ENCODE measurements at regions not wholly inside any gene's neighbourhood (a gene's known extent, or its start where the extent isn't known, plus 50 kb on each side); places are given as distances from the start of the nearest gene placed in this dataset.

DNA sequence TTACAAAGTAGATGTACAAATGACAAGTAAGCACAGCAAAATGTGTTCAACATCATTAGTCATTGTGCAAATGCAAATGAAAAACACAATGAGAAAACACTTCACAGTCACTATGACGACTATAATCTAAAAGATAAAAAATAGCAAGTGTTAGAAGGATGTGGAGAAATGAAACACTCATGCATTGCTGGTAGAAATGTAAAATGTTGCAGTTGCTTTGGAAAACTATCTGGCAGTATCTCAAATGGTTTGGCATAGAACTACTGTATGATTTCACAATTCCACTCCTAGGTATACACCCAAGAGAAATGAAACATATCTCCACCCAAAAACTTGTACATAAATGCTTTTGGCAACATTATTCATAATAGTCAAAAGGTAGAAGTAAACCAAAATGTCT, 459.7 kb upstream of the TRAM1L1 start:
- TF ChIP-seq POLR2A (IDR thresholded peaks at IDR 0.05): no peak
- TF ChIP-seq, protein P1, sequence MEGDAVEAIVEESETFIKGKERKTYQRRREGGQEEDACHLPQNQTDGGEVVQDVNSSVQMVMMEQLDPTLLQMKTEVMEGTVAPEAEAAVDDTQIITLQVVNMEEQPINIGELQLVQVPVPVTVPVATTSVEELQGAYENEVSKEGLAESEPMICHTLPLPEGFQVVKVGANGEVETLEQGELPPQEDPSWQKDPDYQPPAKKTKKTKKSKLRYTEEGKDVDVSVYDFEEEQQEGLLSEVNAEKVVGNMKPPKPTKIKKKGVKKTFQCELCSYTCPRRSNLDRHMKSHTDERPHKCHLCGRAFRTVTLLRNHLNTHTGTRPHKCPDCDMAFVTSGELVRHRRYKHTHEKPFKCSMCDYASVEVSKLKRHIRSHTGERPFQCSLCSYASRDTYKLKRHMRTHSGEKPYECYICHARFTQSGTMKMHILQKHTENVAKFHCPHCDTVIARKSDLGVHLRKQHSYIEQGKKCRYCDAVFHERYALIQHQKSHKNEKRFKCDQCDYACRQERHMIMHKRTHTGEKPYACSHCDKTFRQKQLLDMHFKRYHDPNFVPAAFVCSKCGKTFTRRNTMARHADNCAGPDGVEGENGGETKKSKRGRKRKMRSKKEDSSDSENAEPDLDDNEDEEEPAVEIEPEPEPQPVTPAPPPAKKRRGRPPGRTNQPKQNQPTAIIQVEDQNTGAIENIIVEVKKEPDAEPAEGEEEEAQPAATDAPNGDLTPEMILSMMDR (IDR thresholded peaks at IDR 0.05): no peak

Data from Peyer's patch (tissue), 4 donors.